Cardiac fibroblast (primary cell): ENCODE measurements at regions not wholly inside any gene's neighbourhood (a gene's known extent, or its start where the extent isn't known, plus 50 kb on each side); places are given as distances from the start of the nearest gene placed in this dataset.

Experiments used
- DNase-seq, 2 donors: peaks; one replicate each; pipeline versions ENCODE4 v3.0.0 to v3.0.0-alpha.2; 2010; ENCODE audit warnings: low read depth in 2 of 2
- H3K4me3 ChIP-seq, 2 donors: replicated peaks in 1 of 2; 1 replicate in 1 of 2; 2 replicates in 1 of 2; pipeline ENCODE4 v1.5.1; 2011; ENCODE audit warnings: low read depth in 2 of 2, low read length in 2 of 2, mild to moderate bottlenecking in 2 of 2, moderate library complexity in 1 of 2
- CTCF ChIP-seq: IDR thresholded peaks from one replicate; pipeline ENCODE4 v1.5.1; 2011; ENCODE audit warnings: low read depth, mild to moderate bottlenecking, low read length, inconsistent platforms

GRCh38 chr3:82005266-82005665 lies 243.8 kb upstream of the GBE1 start:
- no peak overlapping the region for H3K4me3 ChIP-seq
- no peak for DNase-seq
- no peak for TF ChIP-seq CTCF

- no peak overlapping the region for H3K4me3 ChIP-seq
- DNase-seq = no peak
- no peak for TF ChIP-seq CTCF
These were observed 242.8 kb upstream of the GBE1 start for GRCh38 chr3:82004266-82004665.

GRCh38 chr3:82002986-82003642 lies 241.7 kb upstream of the GBE1 start:
- no peak overlapping the region for H3K4me3 ChIP-seq
- DNase-seq = no peak
- no peak for TF ChIP-seq CTCF

GRCh38 chr3:82002491-82002890 lies 241.0 kb upstream of the GBE1 start:
- TF ChIP-seq CTCF = no peak
- no peak overlapping the region for H3K4me3 ChIP-seq
- no peak for DNase-seq

- TF ChIP-seq CTCF = no peak
- DNase-seq = no peak
These were observed 240.0 kb upstream of the GBE1 start for GRCh38 chr3:82001276-82001923.

GRCh38 chr3:82000773-82001172 lies 239.3 kb upstream of the GBE1 start:
- no peak overlapping the region for H3K4me3 ChIP-seq
- no peak for DNase-seq
- no peak for TF ChIP-seq CTCF

More at GRCh38 chr3:82001276-82001923, 240.0 kb upstream of the GBE1 start:
- no peak overlapping the region for H3K4me3 ChIP-seq
